HepG2 (cell line): ENCODE measurements at regions not wholly inside any gene's neighbourhood (a gene's known extent, or its start where the extent isn't known, plus 50 kb on each side); places are given as distances from the start of the nearest gene placed in this dataset.

ENCODE experiments used
- HOXA7 ChIP-seq: sonication (generic); formaldehyde crosslinking; IDR thresholded peaks from 2 replicates; pipeline ENCODE4 v1.8.1; 2022; ENCODE audit warnings: mild to moderate bottlenecking, missing genetic modification reagents, moderate library complexity
- ZNF292 ChIP-seq: sonication (generic); formaldehyde crosslinking; IDR thresholded peaks from 2 replicates; pipeline ENCODE4 v1.8.1; 2022; ENCODE audit warnings: mild to moderate bottlenecking, low read depth, missing genetic modification reagents, borderline replicate concordance
- ZNF484 ChIP-seq: sonication (generic); formaldehyde crosslinking; IDR thresholded peaks from 2 replicates; pipeline ENCODE4 v1.5.1; 2020; ENCODE audit warnings: mild to moderate bottlenecking, low read depth, missing genetic modification reagents, borderline replicate concordance
- TF ChIP-seq, protein P1 (sequence below): sonication (generic); formaldehyde crosslinking; IDR thresholded peaks from 2 replicates; pipeline ENCODE4 v1.5.0; 2020; ENCODE audit warnings: mild to moderate bottlenecking, missing genetic modification reagents, moderate library complexity
- TF ChIP-seq, protein P2 (sequence below): sonication (generic); formaldehyde crosslinking; IDR thresholded peaks from 2 replicates; pipeline ENCODE4 v1.5.0; 2020; ENCODE audit warnings: missing genetic modification reagents

DNA sequence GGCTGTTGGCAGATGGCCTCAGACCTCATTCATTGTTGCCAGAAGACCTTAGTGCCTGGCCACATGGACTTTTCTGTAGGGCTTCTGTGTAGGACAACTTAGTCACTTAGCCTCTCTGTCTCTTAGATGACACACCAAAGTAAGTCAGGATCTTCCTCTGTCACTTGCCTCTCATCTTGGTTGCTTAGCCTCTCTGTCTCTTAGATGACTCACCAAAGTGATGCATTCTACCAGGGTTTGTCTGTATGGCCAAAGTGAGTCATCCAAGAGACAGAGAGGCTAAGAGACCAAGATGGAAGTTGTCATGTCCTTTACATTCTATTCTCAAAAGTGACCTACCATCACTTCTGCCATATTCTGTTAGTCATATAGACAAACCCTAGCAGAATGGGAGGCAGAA, 255.9 kb upstream of the DEFB112 start:
- TF ChIP-seq ZNF292 (CRISPR knock-in tag): no peak
- TF ChIP-seq, protein P1, sequence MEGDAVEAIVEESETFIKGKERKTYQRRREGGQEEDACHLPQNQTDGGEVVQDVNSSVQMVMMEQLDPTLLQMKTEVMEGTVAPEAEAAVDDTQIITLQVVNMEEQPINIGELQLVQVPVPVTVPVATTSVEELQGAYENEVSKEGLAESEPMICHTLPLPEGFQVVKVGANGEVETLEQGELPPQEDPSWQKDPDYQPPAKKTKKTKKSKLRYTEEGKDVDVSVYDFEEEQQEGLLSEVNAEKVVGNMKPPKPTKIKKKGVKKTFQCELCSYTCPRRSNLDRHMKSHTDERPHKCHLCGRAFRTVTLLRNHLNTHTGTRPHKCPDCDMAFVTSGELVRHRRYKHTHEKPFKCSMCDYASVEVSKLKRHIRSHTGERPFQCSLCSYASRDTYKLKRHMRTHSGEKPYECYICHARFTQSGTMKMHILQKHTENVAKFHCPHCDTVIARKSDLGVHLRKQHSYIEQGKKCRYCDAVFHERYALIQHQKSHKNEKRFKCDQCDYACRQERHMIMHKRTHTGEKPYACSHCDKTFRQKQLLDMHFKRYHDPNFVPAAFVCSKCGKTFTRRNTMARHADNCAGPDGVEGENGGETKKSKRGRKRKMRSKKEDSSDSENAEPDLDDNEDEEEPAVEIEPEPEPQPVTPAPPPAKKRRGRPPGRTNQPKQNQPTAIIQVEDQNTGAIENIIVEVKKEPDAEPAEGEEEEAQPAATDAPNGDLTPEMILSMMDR (CRISPR knock-in tag): no peak
- TF ChIP-seq HOXA7 (CRISPR knock-in tag): no peak
- TF ChIP-seq ZNF484: no peak
- TF ChIP-seq, protein P2, sequence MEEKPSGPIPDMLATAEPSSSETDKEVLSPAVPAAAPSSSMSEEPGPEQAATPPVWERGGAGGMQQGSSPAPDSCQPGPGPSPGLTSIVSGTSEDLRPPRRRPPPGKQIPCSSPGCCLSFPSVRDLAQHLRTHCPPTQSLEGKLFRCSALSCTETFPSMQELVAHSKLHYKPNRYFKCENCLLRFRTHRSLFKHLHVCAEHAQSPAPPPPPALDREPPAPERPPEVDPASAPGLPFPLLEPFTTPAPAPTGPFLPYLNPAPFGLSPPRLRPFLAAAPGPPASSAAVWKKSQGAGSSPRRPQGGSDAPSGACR (CRISPR knock-in tag): no peak
